ELR (cell line): ENCODE measurements at regions not wholly inside any gene's neighbourhood (a gene's known extent, or its start where the extent isn't known, plus 50 kb on each side); places are given as distances from the start of the nearest gene placed in this dataset.
"Not testable (repeated sequence)": the region's sequence is repeated elsewhere in the genome, so short reads cannot be mapped to it uniquely, and the experiment has no call there.

Experiments used
- DNase-seq: peaks from one replicate; pipeline ENCODE4 v3.0.0-alpha.2; 2015; ENCODE audit warnings: low read depth

DNA sequence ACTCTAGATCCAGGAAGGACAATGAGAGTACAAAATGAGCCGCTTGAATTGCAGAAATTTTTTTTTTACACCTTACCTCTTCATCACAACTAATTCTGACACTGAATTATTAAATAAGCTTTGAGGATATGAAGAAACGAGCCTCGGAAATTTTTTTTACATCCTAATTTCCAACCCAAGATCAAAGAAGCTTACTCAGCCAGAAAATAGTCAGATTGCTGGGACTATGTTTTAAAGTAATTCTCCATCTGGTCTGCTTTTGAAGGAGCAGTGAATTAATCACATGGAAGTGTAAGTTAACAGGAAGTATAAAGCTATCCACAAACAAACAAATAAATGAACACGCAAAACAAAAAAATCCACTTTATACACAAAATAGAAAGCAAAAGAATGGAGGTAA is 437.0 kb upstream of the KCNMB2 start:
- no peak for DNase-seq

DNA sequence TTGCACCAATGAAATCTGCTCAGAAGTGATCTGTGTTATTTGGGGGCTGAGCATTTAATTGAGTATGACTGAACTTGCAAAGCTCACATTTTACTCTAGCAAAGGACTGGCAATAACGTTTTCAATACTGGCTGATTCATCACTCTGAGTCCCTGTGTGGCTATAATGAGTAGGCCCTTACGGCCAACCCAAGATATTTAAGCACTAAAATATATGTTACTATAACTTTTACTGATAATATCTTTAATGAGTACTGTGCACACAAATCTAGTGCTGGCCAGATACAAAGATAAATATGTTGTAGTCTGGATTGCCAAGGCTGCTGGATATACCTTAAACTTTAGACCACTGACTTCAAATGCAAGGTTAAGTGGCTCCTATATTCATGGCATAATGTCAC is 436.4 kb upstream of the KCNMB2 start:
- DNase-seq, result no peak

DNA sequence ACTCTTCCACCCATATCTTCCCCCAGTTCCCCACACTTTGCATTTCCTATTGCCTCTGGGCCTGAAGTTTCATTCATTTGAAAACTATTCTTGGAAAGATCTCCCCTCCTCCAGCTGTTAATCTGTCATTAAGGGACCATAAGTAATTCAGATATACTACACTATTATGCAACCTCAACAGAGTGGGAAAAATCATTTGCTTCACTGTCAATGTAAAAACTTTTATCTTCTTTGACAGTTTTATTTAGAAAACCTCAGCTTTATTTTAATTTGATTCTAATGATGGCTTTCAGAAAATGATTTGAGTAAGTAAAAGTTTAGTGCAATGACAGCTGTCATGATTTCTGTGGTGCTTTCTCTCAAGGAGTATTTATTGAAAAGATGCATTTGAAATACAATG is 435.3 kb upstream of the KCNMB2 start:
- DNase-seq, result no peak

DNA sequence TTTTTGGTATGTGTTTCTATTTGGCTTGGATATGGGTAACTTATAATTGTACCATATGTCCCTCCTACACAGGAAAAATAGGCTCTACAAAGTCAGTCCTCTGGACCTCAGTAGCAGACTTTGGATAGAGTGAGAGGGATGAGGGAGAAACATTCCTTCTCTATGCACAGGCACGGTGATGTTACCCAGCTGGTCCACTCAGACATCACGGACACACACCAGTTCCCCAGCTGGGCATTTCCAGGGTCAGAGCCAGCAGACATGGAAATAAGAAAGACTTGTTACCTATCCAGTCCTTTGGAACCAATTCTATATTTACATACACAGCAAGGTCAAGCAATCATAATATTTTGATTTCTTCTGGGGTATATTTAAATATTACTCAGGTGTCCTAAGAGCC is 433.1 kb upstream of the KCNMB2 start:
- DNase-seq, result no peak

DNA sequence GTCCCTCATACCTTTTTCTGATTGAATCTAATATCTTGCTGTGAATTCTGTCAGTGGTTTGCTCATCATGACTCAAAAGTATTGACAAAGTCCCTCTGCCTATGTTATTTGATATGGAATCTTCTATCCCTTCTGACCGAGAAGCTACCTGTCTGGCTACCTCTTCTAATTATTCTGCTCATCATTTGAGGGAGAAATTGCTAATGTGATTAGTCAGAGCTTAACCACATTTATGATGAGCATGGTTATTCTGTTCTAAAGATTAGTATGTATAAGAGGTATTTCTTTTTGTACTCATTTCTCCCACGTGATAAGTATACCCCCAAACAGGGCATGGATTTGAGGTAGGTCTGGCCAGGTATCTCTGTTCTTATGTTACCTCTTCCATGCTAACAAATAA is 428.4 kb upstream of the KCNMB2 start:
- DNase-seq, result no peak

DNA sequence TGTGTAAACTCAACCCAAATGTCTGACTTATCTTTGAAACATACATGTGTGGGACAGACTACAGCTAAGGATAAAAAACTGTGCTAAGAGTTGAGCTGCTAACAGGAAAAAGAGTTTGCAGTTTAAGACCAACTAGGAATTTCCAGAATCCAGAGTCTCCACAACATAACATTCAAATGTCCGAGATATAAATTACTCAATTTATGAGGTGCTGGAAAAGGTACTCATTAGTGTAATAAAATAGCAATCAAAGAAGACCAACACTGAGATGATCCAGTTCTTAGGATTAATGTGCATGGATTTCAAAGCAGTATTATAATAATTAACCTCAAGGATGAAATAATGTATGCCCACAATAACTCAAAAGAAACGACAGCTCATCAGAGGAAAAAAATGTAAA is 426.5 kb upstream of the KCNMB2 start:
- DNase-seq, result no peak

DNA sequence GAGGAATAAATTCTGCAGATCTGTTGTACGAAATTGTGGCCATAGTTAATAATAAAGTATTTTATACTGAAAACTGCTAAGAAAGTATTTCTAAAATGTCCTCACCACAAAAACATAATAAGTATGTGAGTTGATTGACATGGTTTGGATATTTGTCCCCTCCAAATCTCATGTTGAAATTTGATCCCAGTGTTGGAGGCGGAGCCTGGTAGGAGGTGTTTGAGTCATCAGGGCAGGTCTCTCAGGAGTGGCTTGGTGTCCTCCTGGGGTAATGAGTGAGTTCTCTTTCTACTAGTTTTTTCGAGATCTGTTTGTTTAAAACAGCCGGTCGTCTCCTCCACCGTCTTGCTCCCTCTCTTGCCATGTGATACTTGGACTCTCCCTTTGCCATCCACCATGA is 424.1 kb upstream of the KCNMB2 start:
- DNase-seq, result no peak

DNA sequence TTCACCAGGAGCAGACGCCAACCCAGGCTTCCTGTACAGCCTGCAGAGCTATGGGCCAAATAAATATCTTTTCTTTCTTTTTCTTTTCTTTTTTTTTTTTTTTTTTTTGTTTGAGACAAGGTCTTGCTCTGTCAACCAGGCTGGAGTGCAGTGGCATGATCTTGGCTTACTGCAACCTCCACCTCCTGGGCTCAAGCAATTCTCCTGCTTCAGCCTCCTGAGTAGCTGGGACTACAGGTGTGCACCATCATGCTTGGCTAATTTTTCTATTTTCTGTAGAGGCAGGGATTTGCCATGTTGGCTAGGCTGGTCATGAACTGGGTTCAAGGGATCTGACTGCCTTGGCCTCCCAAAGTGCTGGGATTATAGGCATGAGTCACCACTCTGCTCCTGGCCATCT is 423.7 kb upstream of the KCNMB2 start:
- DNase-seq, result not testable (repeated sequence)

DNA sequence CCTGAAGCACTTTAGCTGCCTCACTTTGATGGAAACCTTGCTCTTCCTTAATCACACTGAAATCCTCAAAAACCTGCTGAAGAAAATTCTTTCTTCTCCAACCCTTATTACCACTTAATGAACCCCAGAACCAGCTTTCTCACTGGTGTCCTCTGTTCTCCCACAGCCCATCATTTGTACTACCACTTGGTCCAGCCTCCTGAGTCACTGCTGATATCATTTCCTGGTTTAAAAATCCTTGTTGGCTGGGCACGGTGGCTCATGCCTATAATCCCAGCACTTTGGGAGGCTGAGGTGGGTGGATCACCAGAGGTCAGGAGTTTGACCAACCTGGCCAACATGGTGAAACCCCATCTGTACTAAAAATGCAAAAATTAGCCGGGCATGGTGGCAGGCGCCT is 418.6 kb upstream of the KCNMB2 start:
- peak; percentile 55 for DNase-seq

DNA sequence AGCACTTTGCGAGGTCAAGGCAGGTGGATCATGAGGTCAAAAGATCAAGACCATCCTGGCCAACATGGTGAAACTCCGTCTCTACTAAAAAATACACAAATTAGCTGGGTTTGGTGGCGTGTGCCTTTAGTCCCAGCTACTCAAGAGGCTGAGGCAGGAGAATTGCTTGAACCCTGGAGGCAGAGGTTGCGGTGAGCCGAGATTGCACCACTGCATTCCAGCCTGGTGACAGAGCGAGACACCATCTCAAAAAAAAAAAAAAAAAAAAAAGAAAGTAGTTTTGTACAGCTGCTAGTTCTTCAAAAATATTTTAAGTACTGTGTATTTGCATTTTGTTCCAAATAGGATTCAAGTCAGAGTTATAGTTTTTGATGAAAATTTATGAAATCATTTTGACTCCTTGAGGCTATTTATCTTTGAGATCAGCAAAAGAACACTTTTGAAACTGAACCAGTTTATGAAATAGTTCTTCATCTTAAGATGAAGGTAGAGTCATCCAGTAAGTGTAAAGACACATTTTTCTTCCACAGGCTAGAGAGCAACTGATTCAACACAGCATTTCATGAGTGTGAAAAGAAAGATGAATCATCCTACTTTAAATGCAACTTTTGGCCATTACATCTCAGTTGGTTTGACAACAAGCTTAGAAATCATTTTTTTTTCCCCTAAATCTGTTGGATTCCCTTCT is 416.5 kb upstream of the KCNMB2 start:
- peak; percentile 69 for DNase-seq

DNA sequence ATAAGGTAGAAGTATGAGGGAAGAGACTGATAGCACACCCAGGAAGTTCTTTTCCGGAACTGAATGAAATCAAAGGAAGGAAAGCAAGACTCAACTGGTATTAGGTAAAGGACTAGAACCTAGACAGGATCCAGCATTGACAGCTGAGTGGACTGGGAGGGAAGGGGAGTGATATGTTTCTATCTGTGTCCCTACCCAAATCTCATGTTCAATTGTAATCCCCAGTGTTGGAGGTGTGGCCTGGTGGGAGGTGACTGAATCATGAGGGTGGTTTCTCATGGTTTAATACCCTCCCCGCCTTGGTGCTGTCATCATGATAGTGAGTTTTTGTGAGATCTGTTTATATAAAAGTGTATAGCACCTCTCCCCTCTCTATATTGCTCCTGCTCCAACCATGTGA is 415.9 kb upstream of the KCNMB2 start:
- no peak for DNase-seq

DNA sequence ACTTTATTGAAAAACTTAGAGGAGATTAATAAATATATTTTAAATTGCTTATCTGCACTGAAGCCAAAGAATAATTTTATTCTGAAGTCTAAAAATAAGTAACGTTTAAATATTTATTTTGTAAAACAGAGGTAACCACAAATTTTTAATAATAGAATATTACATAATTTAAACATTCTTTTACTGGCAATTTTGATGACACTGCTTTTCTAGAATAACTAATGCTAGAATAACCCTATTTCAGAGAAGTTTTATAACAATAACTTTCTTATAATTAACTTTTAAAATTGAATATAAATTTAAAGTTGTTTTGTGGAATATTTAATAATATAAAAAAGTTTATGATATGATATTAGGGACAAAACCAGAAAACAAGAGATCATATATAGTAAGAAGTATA is 409.6 kb upstream of the KCNMB2 start:
- DNase-seq, result no peak

DNA sequence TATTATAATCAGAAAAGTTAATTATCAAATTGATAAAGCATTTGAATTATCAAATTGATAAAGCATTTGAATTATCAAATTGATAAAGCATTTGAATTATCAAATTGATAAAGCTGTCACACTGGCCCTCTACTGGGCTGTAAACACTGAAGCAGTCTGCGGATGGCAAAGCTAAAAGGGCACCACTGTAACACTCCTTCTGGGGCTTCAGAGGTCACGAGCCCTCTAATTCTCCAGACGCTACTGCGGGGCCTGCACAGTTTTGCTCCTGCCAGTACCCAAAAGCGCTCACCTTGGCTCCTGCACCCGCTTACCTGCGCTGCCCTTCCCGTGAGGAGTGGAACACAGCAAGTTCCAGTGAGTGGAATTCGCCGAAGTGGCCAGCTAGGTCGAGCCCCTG is 409.0 kb upstream of the KCNMB2 start:
- DNase-seq, result no peak

DNA sequence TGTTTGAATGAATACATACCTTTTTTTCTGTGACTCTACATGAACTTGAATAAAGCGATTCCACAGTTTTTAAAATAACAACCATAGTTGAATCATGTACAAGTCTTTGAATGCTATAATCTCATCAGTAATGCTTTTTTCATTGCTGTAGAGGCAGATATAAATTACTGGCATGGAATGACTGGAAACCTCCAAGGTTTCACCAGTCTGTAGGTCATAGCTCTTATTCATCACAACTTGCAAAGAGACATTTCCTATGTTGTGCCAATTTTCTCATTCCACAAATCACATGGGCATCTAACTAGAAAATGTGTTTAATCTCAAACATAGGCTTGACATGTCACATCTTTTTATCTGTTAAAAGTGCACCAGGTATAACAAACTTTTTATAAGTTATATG is 407.1 kb upstream of the KCNMB2 start:
- no peak for DNase-seq

DNA sequence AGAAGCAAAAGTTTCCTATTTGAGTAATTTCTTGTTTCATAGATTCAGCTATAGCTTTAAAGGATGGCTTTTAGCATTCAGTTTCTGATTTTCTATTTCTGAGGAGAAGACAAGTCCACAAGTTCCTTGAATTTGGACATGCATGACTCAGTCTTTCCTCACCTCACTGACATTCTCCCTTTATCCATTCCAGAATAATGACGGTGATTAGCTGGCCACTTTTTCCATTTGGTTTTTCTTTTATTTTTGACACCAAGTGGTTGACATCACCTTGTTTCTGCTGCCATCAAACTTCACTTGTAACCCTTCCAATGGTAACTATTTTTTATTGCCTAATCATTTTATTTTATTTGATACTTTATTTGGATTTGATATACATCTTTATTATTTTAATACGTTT is 404.4 kb upstream of the KCNMB2 start:
- DNase-seq, result peak; percentile 9

DNA sequence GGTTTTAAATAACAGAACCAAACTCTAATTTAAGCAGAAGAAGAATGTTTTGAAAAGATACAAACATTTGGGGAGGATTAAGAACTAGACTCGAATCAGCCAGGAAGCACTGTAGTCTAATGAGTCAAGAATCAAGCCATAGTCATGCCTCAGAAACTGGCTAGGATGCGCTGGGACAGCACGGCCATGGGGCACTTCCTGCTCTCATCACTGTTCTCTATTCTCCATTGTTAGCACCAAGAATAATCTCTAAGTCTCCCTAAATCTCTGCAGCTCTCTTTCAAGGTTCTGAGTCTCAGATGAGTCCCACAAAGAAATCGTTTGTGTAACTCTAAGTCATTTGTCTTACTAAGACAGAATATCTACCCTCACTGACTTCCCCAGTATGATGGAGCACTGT is 399.0 kb upstream of the KCNMB2 start:
- DNase-seq, result no peak

DNA sequence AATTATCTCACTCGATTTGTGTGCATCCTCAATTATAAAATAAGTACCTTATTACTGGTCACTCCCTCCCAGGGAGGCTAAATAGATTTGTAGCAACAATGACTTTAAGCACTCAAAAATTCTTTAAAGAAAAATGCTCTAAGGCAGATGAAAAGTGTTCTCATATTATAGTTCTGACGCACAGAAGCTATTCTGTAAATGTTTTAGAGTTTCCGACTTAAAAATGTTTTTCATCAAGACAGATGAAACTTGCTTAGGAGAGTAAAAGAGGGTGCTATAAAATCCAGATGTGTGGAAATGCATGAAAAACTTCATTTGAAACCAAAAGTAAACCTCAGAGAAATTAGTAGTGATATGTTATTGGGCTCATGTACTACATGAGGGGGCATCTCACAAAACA is 398.4 kb upstream of the KCNMB2 start:
- DNase-seq, result no peak

DNA sequence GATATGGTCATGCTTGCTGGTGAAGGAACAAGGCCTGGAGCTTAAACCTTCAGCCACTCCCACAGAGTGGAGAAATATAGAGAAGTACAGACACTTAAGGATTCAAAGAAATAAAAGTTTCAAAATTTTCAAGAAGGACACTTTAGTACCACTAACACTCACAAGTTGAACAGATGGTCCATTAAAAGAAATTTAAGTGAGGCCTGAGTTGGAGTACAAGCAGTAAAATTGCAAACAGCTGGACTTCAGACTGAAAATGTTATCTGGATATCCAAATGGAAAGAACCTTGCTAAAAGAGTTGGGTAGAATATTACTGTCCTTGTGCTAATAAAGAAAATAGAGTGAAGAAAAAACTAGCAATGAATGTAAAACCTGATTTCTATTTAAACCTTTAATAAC is 397.1 kb upstream of the KCNMB2 start:
- DNase-seq, result no peak

DNA sequence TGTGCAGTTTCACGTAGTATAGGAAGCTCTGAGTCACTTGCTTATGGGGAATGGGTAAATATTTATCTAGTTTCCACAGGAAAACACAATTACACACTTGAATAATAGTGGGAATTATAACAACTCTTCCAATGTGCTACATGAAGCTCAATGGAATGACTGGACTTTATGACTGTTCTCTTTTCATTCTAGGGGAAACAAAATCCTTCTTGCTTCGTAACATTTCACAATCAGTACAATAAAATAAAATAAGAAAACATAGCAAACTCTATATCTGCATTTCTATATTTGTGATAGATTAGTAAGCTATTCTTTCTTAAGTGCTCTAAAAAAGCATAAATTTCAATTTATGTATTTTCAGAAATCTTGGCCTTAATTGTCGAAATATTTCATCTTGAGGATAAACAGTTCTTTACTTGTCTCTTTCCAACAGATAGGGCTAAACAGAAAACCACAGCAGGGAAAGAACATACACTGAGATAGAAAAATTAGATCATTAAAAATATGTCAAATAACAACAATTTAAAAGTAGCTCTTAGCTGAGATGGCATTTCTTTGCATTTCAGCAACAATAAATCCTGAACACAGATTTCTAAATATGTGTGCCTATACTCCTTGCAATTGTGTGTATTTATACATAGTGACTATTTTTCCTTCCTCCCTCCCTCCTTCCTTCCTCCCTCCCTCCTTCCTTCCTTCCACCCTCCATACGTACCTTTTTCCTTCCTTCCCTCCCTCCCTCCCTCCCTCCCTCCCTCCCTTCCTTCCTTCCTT is 395.5 kb upstream of the KCNMB2 start:
- peak; percentile 15 for DNase-seq

DNA sequence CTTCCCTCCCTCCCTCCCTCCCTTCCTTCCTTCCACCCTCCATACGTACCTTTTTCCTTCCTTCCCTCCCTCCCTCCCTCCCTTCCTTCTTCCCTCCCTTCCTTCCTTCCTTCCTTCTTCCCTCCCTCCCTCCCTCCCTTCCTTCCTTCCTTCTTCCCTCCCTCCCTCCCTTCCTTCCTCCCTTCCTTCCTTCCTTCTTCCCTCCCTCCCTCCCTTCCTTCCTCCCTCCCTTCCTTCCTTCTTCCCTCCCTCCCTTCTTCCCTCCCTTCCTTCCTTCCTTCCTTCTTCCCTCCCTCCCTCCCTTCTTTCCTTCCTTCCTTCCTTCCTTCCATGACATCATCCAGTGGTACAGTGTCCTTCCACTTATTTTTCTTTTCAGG is 394.9 kb upstream of the KCNMB2 start:
- not testable (repeated sequence) for DNase-seq

DNA sequence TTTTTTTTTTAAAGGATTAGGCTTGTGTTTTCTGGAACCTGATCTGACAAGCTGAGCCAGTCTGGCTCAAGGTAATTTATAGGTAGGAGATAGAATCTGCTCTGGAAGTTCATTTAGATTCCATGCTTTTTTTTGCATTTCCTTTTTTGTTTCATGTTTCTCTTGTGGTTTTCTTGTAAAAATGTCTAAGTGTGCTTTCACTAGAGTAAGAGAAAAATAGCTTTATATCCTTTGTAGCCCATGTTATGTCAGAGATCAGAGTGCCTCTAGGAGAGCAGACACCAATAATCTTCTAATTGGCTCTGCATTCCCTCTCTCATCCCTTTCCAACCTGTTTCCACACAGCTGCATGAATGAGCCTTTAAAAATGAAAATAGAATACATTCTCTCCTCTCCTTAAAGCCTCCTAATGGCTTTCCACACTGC is 389.8 kb upstream of the KCNMB2 start:
- DNase-seq, result no peak

DNA sequence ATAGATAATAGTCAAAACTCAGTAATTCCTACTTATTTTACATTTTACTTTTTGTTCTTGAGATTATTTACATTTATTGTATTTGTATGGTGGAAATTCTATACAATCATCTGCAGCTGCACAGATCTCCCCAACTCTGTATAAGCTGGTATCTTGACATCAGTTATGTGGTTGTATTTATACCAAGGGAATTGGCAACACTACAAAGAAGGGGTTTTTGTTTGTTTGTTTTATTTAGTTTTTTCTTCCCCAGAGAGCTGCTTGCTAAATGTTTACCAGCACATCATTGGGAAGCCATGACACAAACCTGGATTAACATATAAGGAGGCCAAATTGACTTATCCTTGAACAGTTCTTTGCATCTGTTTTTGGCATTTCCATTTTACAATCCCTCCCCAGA is 389.2 kb upstream of the KCNMB2 start:
- no peak for DNase-seq

DNA sequence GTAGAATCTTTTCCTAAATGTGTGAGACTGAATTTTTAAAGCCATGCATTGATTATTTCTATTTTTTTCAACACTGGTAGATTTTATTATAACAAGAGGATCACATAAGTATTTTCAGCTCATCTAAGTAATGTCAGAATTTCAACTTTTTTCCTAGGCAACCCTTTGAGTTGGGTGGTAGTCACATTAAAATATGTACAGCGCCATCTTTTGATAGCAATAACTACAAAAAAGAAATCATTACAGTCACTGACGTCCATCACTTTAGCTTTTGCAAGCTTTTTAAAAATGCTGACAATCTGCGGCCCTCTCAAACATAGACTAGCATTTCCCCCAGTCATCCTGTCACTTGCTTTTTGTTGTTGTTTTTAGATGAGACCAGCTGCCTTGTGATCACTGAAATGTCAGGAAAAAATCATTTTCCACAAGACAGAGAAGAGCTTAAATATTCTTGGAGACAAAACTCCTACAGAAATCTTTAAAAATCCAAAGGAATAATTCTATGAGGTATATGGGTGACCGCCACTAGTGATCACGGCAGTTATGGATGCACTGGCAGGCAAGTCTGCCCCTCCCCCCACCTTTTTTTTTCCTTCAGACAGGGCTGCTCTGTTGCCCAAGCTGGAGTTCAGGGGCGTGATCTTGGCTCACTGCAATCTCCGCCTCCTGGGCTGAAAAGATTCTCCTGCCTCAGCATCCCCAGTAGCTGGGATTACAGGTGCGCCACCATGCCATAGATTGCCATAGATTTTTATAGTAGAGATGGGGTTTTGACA is 384.0 kb upstream of the KCNMB2 start:
- no peak for DNase-seq
